Lower lobe of right lung (tissue), 2 donors: ENCODE measurements at regions not wholly inside any gene's neighbourhood (a gene's known extent, or its start where the extent isn't known, plus 50 kb on each side); places are given as distances from the start of the nearest gene placed in this dataset.

Experiments used
- ATAC-seq, 2 donors: fragments of 200-7000 bp; cut with Tn5 transposase; one replicate each; pipeline ENCODE4 v1.9.1; 2020 to 2022; ENCODE audit warnings: mild to moderate bottlenecking in 2 of 2, moderate library complexity in 2 of 2
- DNase-seq: peaks from one replicate; pipeline ENCODE4 v3.0.0-alpha.2; 2020
- H3K27ac ChIP-seq: fragments of 200-600 bp; one replicate; pipeline ENCODE4 v1.8.0; 2022
- H3K27me3 ChIP-seq: fragments of 200-600 bp; one replicate; pipeline ENCODE4 v1.8.0; 2022; ENCODE audit warnings: low read depth
- H3K36me3 ChIP-seq: fragments of 200-600 bp; one replicate; pipeline ENCODE4 v1.8.0; 2022; ENCODE audit warnings: mild to moderate bottlenecking
- H3K4me1 ChIP-seq: fragments of 200-600 bp; one replicate; pipeline ENCODE4 v1.8.0; 2022
- H3K4me3 ChIP-seq: fragments of 200-600 bp; one replicate; pipeline ENCODE4 v1.8.0; 2022; ENCODE audit warnings: mild to moderate bottlenecking
- H3K9me3 ChIP-seq: fragments of 200-600 bp; one replicate; pipeline ENCODE4 v1.8.0; 2022
- CTCF ChIP-seq: fragments of 200-600 bp; IDR thresholded peaks from one replicate; pipeline ENCODE4 v1.8.0; 2022; ENCODE audit warnings: antibody characterized with exemption, mild to moderate bottlenecking
- intact Hi-C: fragments of 100-400 bp; cut with DNase I; formaldehyde crosslinking; loops from one replicate; pipeline ENCODE4 v1.11.0; 2022
- donor health status: DM: no; HTN: yes; CAD: no; lungs with severe emphysema.

GRCh38 chr6:81865712-81866111 is 113.2 kb upstream of the TENT5A start:
- Histone ChIP-seq H3K4me1 (no peaks in the 10 kb centered on the region), H3K4me3 (no peak overlapping the region), H3K9me3 (no peaks in the 10 kb centered on the region), H3K36me3 (no peaks in the 10 kb centered on the region), H3K27me3 (no peaks in the 10 kb centered on the region), H3K27ac (no peak overlapping the region)
- no peak for TF ChIP-seq CTCF
- intact Hi-C loops, result no loop called here
- ATAC-seq (no peak), DNase-seq (no peak)

GRCh38 chr6:81864124-81864523 is 111.6 kb upstream of the TENT5A start:
- DNase-seq (no peak), ATAC-seq (no peak)
- no peaks in the 10 kb centered on the region for H3K9me3 ChIP-seq
- TF ChIP-seq CTCF, result no peak
- no peaks in the 10 kb centered on the region for H3K36me3 ChIP-seq
- intact Hi-C loops, result no loop called here
- H3K4me1 ChIP-seq, result no peaks in the 10 kb centered on the region
- H3K27me3 ChIP-seq, result no peaks in the 10 kb centered on the region
- no peak overlapping the region for H3K4me3 ChIP-seq
- no peak overlapping the region for H3K27ac ChIP-seq

DNA sequence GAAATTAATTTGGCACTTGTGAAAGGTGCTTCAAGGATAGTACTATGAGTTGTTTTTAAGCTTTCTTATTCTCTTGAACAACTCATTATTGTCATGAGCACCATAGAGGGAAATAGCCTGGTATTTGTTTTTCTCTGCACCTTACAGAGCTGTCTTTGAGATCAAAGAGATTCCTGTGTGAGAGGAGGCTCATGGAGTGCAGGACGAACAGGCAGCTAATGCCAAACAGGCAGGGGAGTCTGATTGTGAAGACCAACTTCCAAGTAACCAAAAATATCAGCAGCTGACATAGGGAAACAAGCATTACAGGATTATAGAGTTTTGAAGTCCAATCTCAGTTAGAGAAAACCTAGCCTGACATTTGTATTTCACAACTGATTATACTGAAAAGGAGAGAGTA is 110.6 kb upstream of the TENT5A start:
- Histone ChIP-seq H3K4me3 (no peak overlapping the region), H3K27me3 (no peaks in the 10 kb centered on the region), H3K9me3 (no peaks in the 10 kb centered on the region), H3K36me3 (no peaks in the 10 kb centered on the region), H3K4me1 (no peaks in the 10 kb centered on the region), H3K27ac (no peak overlapping the region)
- intact Hi-C loops, result no loop called here
- no peak for DNase-seq
- TF ChIP-seq CTCF, result no peak
- no peak for ATAC-seq

GRCh38 chr6:81861281-81861680 is 108.8 kb upstream of the TENT5A start:
- Histone ChIP-seq H3K4me3 (no peak overlapping the region), H3K27ac (no peak overlapping the region), H3K4me1 (no peaks in the 10 kb centered on the region), H3K27me3 (no peaks in the 10 kb centered on the region), H3K36me3 (no peaks in the 10 kb centered on the region), H3K9me3 (no peaks in the 10 kb centered on the region)
- intact Hi-C loops, result no loop called here
- no peak for DNase-seq
- no peak for ATAC-seq
- TF ChIP-seq CTCF, result no peak

DNA sequence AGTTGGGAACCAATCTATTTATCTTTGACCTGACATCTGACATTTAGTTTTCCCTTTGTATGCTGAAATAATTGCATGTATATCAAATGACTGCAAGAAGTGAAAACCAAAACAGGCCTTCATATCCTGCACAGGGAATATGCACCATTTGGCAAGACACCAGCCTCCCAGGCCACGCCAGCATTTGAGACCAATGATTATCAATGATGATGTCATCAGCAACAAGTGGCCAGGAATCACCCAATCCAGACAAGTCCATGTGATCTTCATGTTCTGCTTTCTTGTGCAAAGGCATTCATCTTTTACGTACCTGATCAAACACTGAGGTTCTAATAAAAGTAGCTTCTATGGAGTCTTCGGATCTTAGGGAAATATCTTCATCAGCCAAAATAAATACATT is 107.4 kb upstream of the TENT5A start:
- intact Hi-C loops, result no loop called here

More for the DNA sequence above, 107.4 kb upstream of the TENT5A start:
- H3K27me3 ChIP-seq, result no peaks in the 10 kb centered on the region
- no peaks in the 10 kb centered on the region for H3K36me3 ChIP-seq
- ATAC-seq, result no peak
- TF ChIP-seq CTCF, result no peak
- no peak overlapping the region for H3K4me3 ChIP-seq
- no peak for DNase-seq
- no peak overlapping the region for H3K27ac ChIP-seq
- no peaks in the 10 kb centered on the region for H3K9me3 ChIP-seq
- no peaks in the 10 kb centered on the region for H3K4me1 ChIP-seq
